A673 (cell line): ENCODE measurements at regions not wholly inside any gene's neighbourhood (a gene's known extent, or its start where the extent isn't known, plus 50 kb on each side); places are given as distances from the start of the nearest gene placed in this dataset.

Experiments used
- EZH2 ChIP-seq: fragments of 200-600 bp; sonication (generic); IDR thresholded peaks from 2 replicates; pipeline ENCODE4 v1.6.1; 2017; ENCODE audit warnings: borderline replicate concordance, low read depth, mild to moderate bottlenecking, mixed read lengths, antibody characterized with exemption, low read length; ENCODE audit not compliant: poor library complexity, severe bottlenecking
- TF ChIP-seq, protein P1 (sequence below): fragments of 300-800, 200-600 bp; sonication (generic); conservative IDR thresholded peaks from 2 replicates; pipeline ENCODE4 v1.5.1; 2017; ENCODE audit warnings: low read depth, mild to moderate bottlenecking, antibody characterized with exemption, low read length, moderate library complexity, mixed read lengths

DNA sequence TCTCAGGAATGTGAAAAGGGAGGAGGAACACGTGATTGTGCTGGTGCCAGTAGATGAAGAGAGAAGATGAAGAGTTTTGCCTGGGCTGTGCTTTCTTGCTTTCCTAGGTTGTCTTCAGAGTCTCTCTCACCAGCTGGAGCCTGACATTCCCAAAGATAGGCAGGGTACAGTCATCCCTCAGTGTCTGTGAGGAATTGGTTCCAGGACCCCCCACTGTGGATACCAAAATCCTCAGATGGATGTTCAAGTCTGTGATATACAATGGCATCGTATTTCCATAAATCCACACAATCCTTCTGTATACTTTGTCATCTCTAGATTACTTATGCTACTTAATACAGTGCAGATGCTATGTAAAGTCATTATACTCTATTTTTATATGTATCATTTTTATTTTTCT, 113.5 kb downstream of the SAMD5 start:
- TF ChIP-seq, protein P1, sequence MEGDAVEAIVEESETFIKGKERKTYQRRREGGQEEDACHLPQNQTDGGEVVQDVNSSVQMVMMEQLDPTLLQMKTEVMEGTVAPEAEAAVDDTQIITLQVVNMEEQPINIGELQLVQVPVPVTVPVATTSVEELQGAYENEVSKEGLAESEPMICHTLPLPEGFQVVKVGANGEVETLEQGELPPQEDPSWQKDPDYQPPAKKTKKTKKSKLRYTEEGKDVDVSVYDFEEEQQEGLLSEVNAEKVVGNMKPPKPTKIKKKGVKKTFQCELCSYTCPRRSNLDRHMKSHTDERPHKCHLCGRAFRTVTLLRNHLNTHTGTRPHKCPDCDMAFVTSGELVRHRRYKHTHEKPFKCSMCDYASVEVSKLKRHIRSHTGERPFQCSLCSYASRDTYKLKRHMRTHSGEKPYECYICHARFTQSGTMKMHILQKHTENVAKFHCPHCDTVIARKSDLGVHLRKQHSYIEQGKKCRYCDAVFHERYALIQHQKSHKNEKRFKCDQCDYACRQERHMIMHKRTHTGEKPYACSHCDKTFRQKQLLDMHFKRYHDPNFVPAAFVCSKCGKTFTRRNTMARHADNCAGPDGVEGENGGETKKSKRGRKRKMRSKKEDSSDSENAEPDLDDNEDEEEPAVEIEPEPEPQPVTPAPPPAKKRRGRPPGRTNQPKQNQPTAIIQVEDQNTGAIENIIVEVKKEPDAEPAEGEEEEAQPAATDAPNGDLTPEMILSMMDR = no peak
- TF ChIP-seq EZH2 = no peak
